ENCODE measurements at regions not wholly inside any gene's neighbourhood (a gene's known extent, or its start where the extent isn't known, plus 50 kb on each side); places are given as distances from the start of the nearest gene placed in this dataset.

DNA sequence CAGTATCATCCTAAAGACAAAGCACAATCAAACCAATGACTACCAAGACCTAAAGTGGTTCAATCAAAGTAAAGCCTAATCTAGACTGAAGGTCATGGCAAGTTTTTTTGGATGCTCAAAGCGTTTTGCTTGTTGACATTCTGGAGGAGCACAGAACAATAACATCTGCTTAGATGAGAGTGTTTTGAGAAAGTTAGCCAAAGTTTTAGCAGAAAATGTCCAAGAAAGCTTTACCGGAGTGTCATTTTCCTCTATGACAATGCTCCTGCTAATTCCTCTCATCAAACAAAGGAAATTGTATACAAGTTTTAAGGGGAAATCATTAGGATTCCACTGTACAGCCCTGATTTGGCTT is 256.9 kb upstream of the FAT3 start:
- H3K9me3 ChIP-seq (ENCODE audit: low read depth) = no peaks in the 10 kb centered on the region
- DNase-seq (ENCODE audit: low spot score) = no peak
- H3K79me2 ChIP-seq = no peaks in the 10 kb centered on the region
- H4K20me1 ChIP-seq (ENCODE audit: insufficient read depth, poor library complexity, severe bottlenecking) = no peaks in the 10 kb centered on the region
- TF ChIP-seq EZH2 (IDR thresholded peaks at IDR 0.05; ENCODE audit: borderline replicate concordance) = no peak
- no peak for TF ChIP-seq EZH2phosphoT487 (IDR thresholded peaks at IDR 0.05; ENCODE audit: low read depth, severe bottlenecking, unreplicated experiment)
- no peak for TF ChIP-seq CTCF (IDR thresholded peaks at IDR 0.05; ENCODE audit: poor library complexity)
- no peaks in the 10 kb centered on the region for H3K36me3 ChIP-seq (replicated peaks; ENCODE audit: insufficient read depth, low read depth)
- H3K4me2 ChIP-seq = no peak overlapping the region
- no peak overlapping the region for H2AFZ ChIP-seq
- H3K27ac ChIP-seq = no peak overlapping the region
- no peaks in the 10 kb centered on the region for H3K4me1 ChIP-seq (ENCODE audit: insufficient read depth)
- no peak overlapping the region for H3K4me3 ChIP-seq
- WGBS (ENCODE audit: low lambda C conversion rate, missing lambda C conversion rate) = 85% methylated on average over 2 of the region's 2 CpGs
- H3K27me3 ChIP-seq = no peaks in the 10 kb centered on the region
- no peaks in the 10 kb centered on the region for H3K9me2 ChIP-seq (replicated peaks; ENCODE audit: insufficient read depth)

GRCh38 chr11:91967026-91967690 is 257.5 kb upstream of the FAT3 start:
- no peak overlapping the region for H2AFZ ChIP-seq
- H3K9me3 ChIP-seq (ENCODE audit: low read depth) = no peaks in the 10 kb centered on the region
- H3K36me3 ChIP-seq (replicated peaks; ENCODE audit: insufficient read depth, low read depth) = no peaks in the 10 kb centered on the region
- DNase-seq (ENCODE audit: low spot score) = no peak
- no peak overlapping the region for H3K4me2 ChIP-seq
- no peaks in the 10 kb centered on the region for H3K9me2 ChIP-seq (replicated peaks; ENCODE audit: insufficient read depth)
- H3K27ac ChIP-seq = no peak overlapping the region
- no peaks in the 10 kb centered on the region for H3K4me1 ChIP-seq (ENCODE audit: insufficient read depth)
- no peak overlapping the region for H3K4me3 ChIP-seq
- no peaks in the 10 kb centered on the region for H3K27me3 ChIP-seq
- H4K20me1 ChIP-seq (ENCODE audit: insufficient read depth, poor library complexity, severe bottlenecking) = no peaks in the 10 kb centered on the region
- no peak for TF ChIP-seq CTCF (IDR thresholded peaks at IDR 0.05; ENCODE audit: poor library complexity)
- no peak for TF ChIP-seq EZH2phosphoT487 (IDR thresholded peaks at IDR 0.05; ENCODE audit: low read depth, severe bottlenecking, unreplicated experiment)
- H3K79me2 ChIP-seq = no peaks in the 10 kb centered on the region

GRCh38 chr11:91966368-91966767 is 258.2 kb upstream of the FAT3 start:
- DNase-seq (ENCODE audit: low spot score) = no peak
- 79% methylated on average over 1 of the region's 1 CpG for WGBS (ENCODE audit: low lambda C conversion rate, missing lambda C conversion rate)
- Histone ChIP-seq H3K4me2 (no peak overlapping the region), H3K27me3 (no peaks in the 10 kb centered on the region), H3K36me3 (replicated peaks; ENCODE audit: insufficient read depth, low read depth) (no peaks in the 10 kb centered on the region), H3K4me3 (no peak overlapping the region), H4K20me1 (ENCODE audit: insufficient read depth, poor library complexity, severe bottlenecking) (no peaks in the 10 kb centered on the region), H3K4me1 (ENCODE audit: insufficient read depth) (no peaks in the 10 kb centered on the region), H3K9me2 (replicated peaks; ENCODE audit: insufficient read depth) (no peaks in the 10 kb centered on the region), H2AFZ (no peak overlapping the region), H3K79me2 (no peaks in the 10 kb centered on the region), H3K27ac (no peak overlapping the region), H3K9me3 (ENCODE audit: low read depth) (peaks cover 2% of the 10 kb centered on the region)
- no peak for TF ChIP-seq EZH2 (IDR thresholded peaks at IDR 0.05; ENCODE audit: borderline replicate concordance)
- TF ChIP-seq EZH2phosphoT487 (IDR thresholded peaks at IDR 0.05; ENCODE audit: low read depth, severe bottlenecking, unreplicated experiment) = no peak
- no peak for TF ChIP-seq CTCF (IDR thresholded peaks at IDR 0.05; ENCODE audit: poor library complexity)

DNA sequence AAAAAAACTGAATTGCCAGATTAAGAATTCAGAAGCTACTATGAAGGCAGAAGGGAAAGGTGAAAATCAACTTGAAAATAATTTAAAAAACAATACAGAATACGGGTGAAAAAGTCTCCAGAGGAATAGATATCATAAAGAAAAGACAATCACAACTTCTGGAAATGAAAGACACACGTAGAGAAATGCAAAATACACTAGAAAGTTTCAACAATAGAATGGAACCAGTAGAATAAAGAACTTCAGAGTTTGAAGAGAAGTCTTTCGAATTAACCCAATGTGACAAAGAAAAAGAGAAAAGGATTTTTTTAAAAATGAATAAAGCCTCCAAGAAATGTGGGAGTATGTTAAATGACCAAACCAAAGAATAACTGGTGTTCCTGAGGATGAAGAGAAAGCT is 263.8 kb upstream of the FAT3 start:
- H3K27ac ChIP-seq = no peak overlapping the region
- H3K9me2 ChIP-seq (replicated peaks; ENCODE audit: insufficient read depth) = no peaks in the 10 kb centered on the region
- no peak overlapping the region for H3K4me3 ChIP-seq
- 91% methylated on average over 3 of the region's 3 CpGs for WGBS (ENCODE audit: low lambda C conversion rate, missing lambda C conversion rate)
- H2AFZ ChIP-seq = no peak overlapping the region
- H3K9me3 ChIP-seq (ENCODE audit: low read depth) = peaks cover 4% of the 10 kb centered on the region
- no peaks in the 10 kb centered on the region for H3K27me3 ChIP-seq
- no peak overlapping the region for H3K4me2 ChIP-seq
- no peak for DNase-seq (ENCODE audit: low spot score)
- no peaks in the 10 kb centered on the region for H4K20me1 ChIP-seq (ENCODE audit: insufficient read depth, poor library complexity, severe bottlenecking)
- H3K79me2 ChIP-seq = no peaks in the 10 kb centered on the region
- no peaks in the 10 kb centered on the region for H3K4me1 ChIP-seq (ENCODE audit: insufficient read depth)
- no peak for TF ChIP-seq EZH2phosphoT487 (IDR thresholded peaks at IDR 0.05; ENCODE audit: low read depth, severe bottlenecking, unreplicated experiment)
- no peak for TF ChIP-seq CTCF (IDR thresholded peaks at IDR 0.05; ENCODE audit: poor library complexity)
- no peak for TF ChIP-seq EZH2 (IDR thresholded peaks at IDR 0.05; ENCODE audit: borderline replicate concordance)
- no peaks in the 10 kb centered on the region for H3K36me3 ChIP-seq (replicated peaks; ENCODE audit: insufficient read depth, low read depth)

Measured in hepatocyte (in vitro differentiated cells).